Osteoblast (primary cell): ENCODE measurements at regions not wholly inside any gene's neighbourhood (a gene's known extent, or its start where the extent isn't known, plus 50 kb on each side); places are given as distances from the start of the nearest gene placed in this dataset.

Experiments
- DNase-seq: peaks from one replicate; pipeline ENCODE4 v3.0.0; 2011; ENCODE audit warnings: low spot score, mixed read lengths; ENCODE audit not compliant: insufficient read length; ENCODE audit errors: missing footprints
- H2AFZ ChIP-seq: 2 replicates; pipeline ENCODE4 v1.6.0; 2011; ENCODE audit warnings: mild to moderate bottlenecking, low read length
- H3K27ac ChIP-seq: 2 replicates; pipeline ENCODE4 v1.5.1; 2011; ENCODE audit warnings: mild to moderate bottlenecking, low read depth, low read length, moderate library complexity
- H3K27me3 ChIP-seq: 2 replicates; pipeline ENCODE4 v1.6.0; 2012; ENCODE audit warnings: mild to moderate bottlenecking, control low read depth, inconsistent platforms, low read length, moderate library complexity; ENCODE audit not compliant: insufficient read depth
- H3K36me3 ChIP-seq: 2 replicates; pipeline ENCODE4 v1.5.1; 2011; ENCODE audit warnings: mild to moderate bottlenecking, low read length, control low read depth, moderate library complexity; ENCODE audit not compliant: insufficient read depth
- H3K4me1 ChIP-seq: 2 replicates; pipeline ENCODE4 v1.5.1; 2011; ENCODE audit warnings: mild to moderate bottlenecking, low read length, control low read depth, moderate library complexity; ENCODE audit not compliant: insufficient read depth
- H3K4me2 ChIP-seq: 2 replicates; pipeline ENCODE4 v1.6.0; 2011; ENCODE audit warnings: mild to moderate bottlenecking, low read length; ENCODE audit not compliant: insufficient read depth
- H3K4me3 ChIP-seq: fragments of 200-600 bp; sonication (generic); 3 replicates; pipeline ENCODE4 v1.5.1; 2012; ENCODE audit warnings: mild to moderate bottlenecking, low read length, inconsistent platforms; ENCODE audit not compliant: insufficient read depth
- H3K79me2 ChIP-seq: 2 replicates; pipeline ENCODE4 v1.6.0; 2012; ENCODE audit warnings: mild to moderate bottlenecking, low read length, control low read depth, inconsistent platforms; ENCODE audit not compliant: insufficient read depth
- H3K9me3 ChIP-seq: 2 replicates; pipeline ENCODE4 v1.5.1; 2011; ENCODE audit warnings: low read depth, low read length, control low read depth
- H4K20me1 ChIP-seq: 2 replicates; pipeline ENCODE4 v1.6.0; 2012; ENCODE audit warnings: mild to moderate bottlenecking, low read length, control low read depth; ENCODE audit not compliant: insufficient read depth
- TF ChIP-seq, protein P1 (sequence below): IDR thresholded peaks from 2 replicates; pipeline ENCODE4 v1.5.1; 2011; ENCODE audit warnings: mild to moderate bottlenecking, low read depth, low read length, moderate library complexity; ENCODE audit errors: extremely low read depth

GRCh38 chr4:43763029-43763610, 685.5 kb downstream of the KCTD8 start:
- H3K4me1 ChIP-seq = no peaks in the 10 kb centered on the region

DNA sequence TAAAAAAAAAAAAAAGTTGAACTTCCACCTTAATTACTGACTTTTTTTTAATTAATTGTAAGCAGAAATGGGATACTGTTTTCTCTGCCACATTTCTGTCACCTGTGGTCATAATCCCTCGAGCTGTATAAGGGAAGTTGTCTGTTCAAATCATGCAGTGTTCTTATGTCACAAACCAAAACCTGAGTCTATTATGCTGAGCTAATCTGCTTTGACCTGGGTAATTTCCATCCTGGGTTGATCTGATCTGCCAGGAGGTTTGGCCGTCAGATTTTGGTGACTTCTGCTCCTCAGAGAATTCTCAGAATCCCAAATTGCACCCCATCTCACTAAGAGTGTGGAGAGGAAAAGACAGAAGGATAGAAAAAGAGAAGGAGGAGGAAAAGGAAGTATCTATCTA, 683.1 kb downstream of the KCTD8 start:
- Histone ChIP-seq H3K4me3 (no peak overlapping the region), H3K4me1 (no peaks in the 10 kb centered on the region), H3K27me3 (no peaks in the 10 kb centered on the region), H3K27ac (no peak overlapping the region), H4K20me1 (no peaks in the 10 kb centered on the region), H3K4me2 (no peak overlapping the region), H3K9me3 (no peaks in the 10 kb centered on the region), H2AFZ (no peak overlapping the region), H3K79me2 (no peaks in the 10 kb centered on the region), H3K36me3 (no peaks in the 10 kb centered on the region)
- DNase-seq = no peak
- TF ChIP-seq, protein P1, sequence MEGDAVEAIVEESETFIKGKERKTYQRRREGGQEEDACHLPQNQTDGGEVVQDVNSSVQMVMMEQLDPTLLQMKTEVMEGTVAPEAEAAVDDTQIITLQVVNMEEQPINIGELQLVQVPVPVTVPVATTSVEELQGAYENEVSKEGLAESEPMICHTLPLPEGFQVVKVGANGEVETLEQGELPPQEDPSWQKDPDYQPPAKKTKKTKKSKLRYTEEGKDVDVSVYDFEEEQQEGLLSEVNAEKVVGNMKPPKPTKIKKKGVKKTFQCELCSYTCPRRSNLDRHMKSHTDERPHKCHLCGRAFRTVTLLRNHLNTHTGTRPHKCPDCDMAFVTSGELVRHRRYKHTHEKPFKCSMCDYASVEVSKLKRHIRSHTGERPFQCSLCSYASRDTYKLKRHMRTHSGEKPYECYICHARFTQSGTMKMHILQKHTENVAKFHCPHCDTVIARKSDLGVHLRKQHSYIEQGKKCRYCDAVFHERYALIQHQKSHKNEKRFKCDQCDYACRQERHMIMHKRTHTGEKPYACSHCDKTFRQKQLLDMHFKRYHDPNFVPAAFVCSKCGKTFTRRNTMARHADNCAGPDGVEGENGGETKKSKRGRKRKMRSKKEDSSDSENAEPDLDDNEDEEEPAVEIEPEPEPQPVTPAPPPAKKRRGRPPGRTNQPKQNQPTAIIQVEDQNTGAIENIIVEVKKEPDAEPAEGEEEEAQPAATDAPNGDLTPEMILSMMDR = no peak

More at GRCh38 chr4:43763029-43763610, 685.5 kb downstream of the KCTD8 start:
- Histone ChIP-seq H4K20me1 (no peaks in the 10 kb centered on the region), H3K9me3 (no peaks in the 10 kb centered on the region), H3K4me3 (no peak overlapping the region), H2AFZ (no peak overlapping the region), H3K27me3 (no peaks in the 10 kb centered on the region), H3K79me2 (no peaks in the 10 kb centered on the region), H3K36me3 (no peaks in the 10 kb centered on the region), H3K4me2 (no peak overlapping the region), H3K27ac (no peak overlapping the region)
- TF ChIP-seq, protein P1 = no peak
- DNase-seq = no peak

- no peaks in the 10 kb centered on the region for H3K27me3 ChIP-seq
- H3K9me3 ChIP-seq = no peaks in the 10 kb centered on the region
- H3K36me3 ChIP-seq = no peaks in the 10 kb centered on the region
- H3K4me2 ChIP-seq = no peak overlapping the region
- H3K4me3 ChIP-seq = no peak overlapping the region
- no peak overlapping the region for H2AFZ ChIP-seq
- no peaks in the 10 kb centered on the region for H3K4me1 ChIP-seq
- H3K27ac ChIP-seq = no peak overlapping the region
- H4K20me1 ChIP-seq = no peaks in the 10 kb centered on the region
- DNase-seq = no peak
- TF ChIP-seq, protein P1 = no peak
- H3K79me2 ChIP-seq = no peaks in the 10 kb centered on the region
Measured at GRCh38 chr4:43766648-43767047, 682.0 kb downstream of the KCTD8 start.

GRCh38 chr4:43776371-43776770, 672.2 kb downstream of the KCTD8 start:
- Histone ChIP-seq H4K20me1 (no peaks in the 10 kb centered on the region), H3K27me3 (no peaks in the 10 kb centered on the region), H3K4me2 (no peak overlapping the region), H3K79me2 (no peaks in the 10 kb centered on the region), H3K36me3 (no peaks in the 10 kb centered on the region), H3K27ac (no peak overlapping the region), H2AFZ (no peak overlapping the region), H3K9me3 (no peaks in the 10 kb centered on the region), H3K4me3 (no peak overlapping the region), H3K4me1 (no peaks in the 10 kb centered on the region)
- TF ChIP-seq, protein P1 = no peak
- no peak for DNase-seq
